ENCODE measurements at regions not wholly inside any gene's neighbourhood (a gene's known extent, or its start where the extent isn't known, plus 50 kb on each side); places are given as distances from the start of the nearest gene placed in this dataset.

GRCh38 chr15:96629511-96629910, 299.0 kb downstream of the NR2F2 start:
- TF ChIP-seq EZH2 (IDR thresholded peaks at IDR 0.05; ENCODE audit: low read length, missing control alignments) = no peak
- TF ChIP-seq, protein P1, sequence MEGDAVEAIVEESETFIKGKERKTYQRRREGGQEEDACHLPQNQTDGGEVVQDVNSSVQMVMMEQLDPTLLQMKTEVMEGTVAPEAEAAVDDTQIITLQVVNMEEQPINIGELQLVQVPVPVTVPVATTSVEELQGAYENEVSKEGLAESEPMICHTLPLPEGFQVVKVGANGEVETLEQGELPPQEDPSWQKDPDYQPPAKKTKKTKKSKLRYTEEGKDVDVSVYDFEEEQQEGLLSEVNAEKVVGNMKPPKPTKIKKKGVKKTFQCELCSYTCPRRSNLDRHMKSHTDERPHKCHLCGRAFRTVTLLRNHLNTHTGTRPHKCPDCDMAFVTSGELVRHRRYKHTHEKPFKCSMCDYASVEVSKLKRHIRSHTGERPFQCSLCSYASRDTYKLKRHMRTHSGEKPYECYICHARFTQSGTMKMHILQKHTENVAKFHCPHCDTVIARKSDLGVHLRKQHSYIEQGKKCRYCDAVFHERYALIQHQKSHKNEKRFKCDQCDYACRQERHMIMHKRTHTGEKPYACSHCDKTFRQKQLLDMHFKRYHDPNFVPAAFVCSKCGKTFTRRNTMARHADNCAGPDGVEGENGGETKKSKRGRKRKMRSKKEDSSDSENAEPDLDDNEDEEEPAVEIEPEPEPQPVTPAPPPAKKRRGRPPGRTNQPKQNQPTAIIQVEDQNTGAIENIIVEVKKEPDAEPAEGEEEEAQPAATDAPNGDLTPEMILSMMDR (conservative IDR thresholded peaks at IDR 0.05 in 1 of 2, IDR thresholded peaks at IDR 0.05 in 1 of 2; ENCODE audit: low read depth in 1 of 2, low read length in 2 of 2) = no peak
- peak in 1 of 2 donors; percentile 1 for DNase-seq (ENCODE audit: low read depth in 2 of 2)

DNA sequence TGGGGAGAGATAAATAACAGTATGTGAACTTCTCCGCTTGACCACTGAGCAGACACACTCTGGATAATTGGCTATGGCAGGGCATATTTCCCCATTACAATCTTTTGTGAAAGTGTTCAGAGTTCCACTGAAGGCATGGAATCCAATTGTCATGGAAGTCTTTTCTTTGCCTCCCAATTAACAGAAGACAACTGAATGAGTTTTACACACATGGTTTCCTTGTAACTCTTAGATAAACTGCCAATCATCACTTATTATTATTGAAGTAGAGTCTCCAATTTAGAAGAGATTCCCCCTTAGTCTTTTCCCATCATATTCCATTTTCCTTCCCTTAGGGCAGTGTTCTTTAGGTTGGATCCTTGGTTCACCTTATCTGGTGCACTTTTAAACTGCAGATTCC, 308.3 kb downstream of the NR2F2 start:
- Histone ChIP-seq H3K9ac (ENCODE audit: insufficient read depth, low read length) (no peak overlapping the region), H2AFZ (ENCODE audit: low read length) (no peak overlapping the region), H3K4me1 (ENCODE audit: control insufficient read depth, extremely low read depth, insufficient read depth, low read length) (no peaks in the 10 kb centered on the region), H3K27me3 (ENCODE audit: control insufficient read depth, insufficient read depth, low read length) (no peaks in the 10 kb centered on the region), H3K4me2 (ENCODE audit: extremely low read depth, insufficient read depth, low read length) (no peak overlapping the region), H3K79me2 (ENCODE audit: control insufficient read depth, insufficient read depth, low read length) (no peaks in the 10 kb centered on the region), H3K27ac (ENCODE audit: insufficient read depth, low read length) (no peak overlapping the region), H3K9me3 (ENCODE audit: control insufficient read depth, insufficient read depth, low read depth, low read length) (no peaks in the 10 kb centered on the region), H4K20me1 (ENCODE audit: control insufficient read depth, extremely low read depth, insufficient read depth, low read length) (no peaks in the 10 kb centered on the region), H3K4me3 (replicated peaks in 1 of 4; ENCODE audit: control extremely low read depth in 1 of 4, insufficient read depth in 1 of 4, low read depth in 3 of 4, low read length in 4 of 4) (no peak overlapping the region), H3K36me3 (ENCODE audit: control insufficient read depth, insufficient read depth, low read length) (no peaks in the 10 kb centered on the region)
- TF ChIP-seq, protein P1 (conservative IDR thresholded peaks at IDR 0.05 in 1 of 2, IDR thresholded peaks at IDR 0.05 in 1 of 2; ENCODE audit: low read depth in 1 of 2, low read length in 2 of 2) = no peak
- no peak for TF ChIP-seq EZH2 (IDR thresholded peaks at IDR 0.05; ENCODE audit: low read length, missing control alignments)
- DNase-seq (ENCODE audit: low read depth in 2 of 2) = no peak

More at GRCh38 chr15:96629511-96629910, 299.0 kb downstream of the NR2F2 start:
- Histone ChIP-seq H3K4me2 (ENCODE audit: extremely low read depth, insufficient read depth, low read length) (no peak overlapping the region), H3K79me2 (ENCODE audit: control insufficient read depth, insufficient read depth, low read length) (no peaks in the 10 kb centered on the region), H4K20me1 (ENCODE audit: control insufficient read depth, extremely low read depth, insufficient read depth, low read length) (no peaks in the 10 kb centered on the region), H3K4me3 (replicated peaks in 1 of 4; ENCODE audit: control extremely low read depth in 1 of 4, insufficient read depth in 1 of 4, low read depth in 3 of 4, low read length in 4 of 4) (no peak overlapping the region), H3K9ac (ENCODE audit: insufficient read depth, low read length) (no peak overlapping the region), H3K27ac (ENCODE audit: insufficient read depth, low read length) (no peak overlapping the region), H3K9me3 (ENCODE audit: control insufficient read depth, insufficient read depth, low read depth, low read length) (no peaks in the 10 kb centered on the region), H2AFZ (ENCODE audit: low read length) (no peak overlapping the region), H3K27me3 (ENCODE audit: control insufficient read depth, insufficient read depth, low read length) (no peaks in the 10 kb centered on the region), H3K4me1 (ENCODE audit: control insufficient read depth, extremely low read depth, insufficient read depth, low read length) (no peaks in the 10 kb centered on the region), H3K36me3 (ENCODE audit: control insufficient read depth, insufficient read depth, low read length) (no peaks in the 10 kb centered on the region)

- DNase-seq (ENCODE audit: low read depth in 2 of 2) = no peak
- no peaks in the 10 kb centered on the region for H3K36me3 ChIP-seq (ENCODE audit: control insufficient read depth, insufficient read depth, low read length)
- no peak overlapping the region for H3K9ac ChIP-seq (ENCODE audit: insufficient read depth, low read length)
- H2AFZ ChIP-seq (ENCODE audit: low read length) = no peak overlapping the region
- no peaks in the 10 kb centered on the region for H3K79me2 ChIP-seq (ENCODE audit: control insufficient read depth, insufficient read depth, low read length)
- H3K27me3 ChIP-seq (ENCODE audit: control insufficient read depth, insufficient read depth, low read length) = no peaks in the 10 kb centered on the region
- H4K20me1 ChIP-seq (ENCODE audit: control insufficient read depth, extremely low read depth, insufficient read depth, low read length) = no peaks in the 10 kb centered on the region
- H3K4me1 ChIP-seq (ENCODE audit: control insufficient read depth, extremely low read depth, insufficient read depth, low read length) = no peaks in the 10 kb centered on the region
- no peak overlapping the region for H3K4me2 ChIP-seq (ENCODE audit: extremely low read depth, insufficient read depth, low read length)
- TF ChIP-seq, protein P1 (conservative IDR thresholded peaks at IDR 0.05 in 1 of 2, IDR thresholded peaks at IDR 0.05 in 1 of 2; ENCODE audit: low read depth in 1 of 2, low read length in 2 of 2) = no peak
- no peak for TF ChIP-seq EZH2 (IDR thresholded peaks at IDR 0.05; ENCODE audit: low read length, missing control alignments)
- H3K27ac ChIP-seq (ENCODE audit: insufficient read depth, low read length) = no peak overlapping the region
- H3K9me3 ChIP-seq (ENCODE audit: control insufficient read depth, insufficient read depth, low read depth, low read length) = no peaks in the 10 kb centered on the region
- no peak overlapping the region for H3K4me3 ChIP-seq (replicated peaks in 1 of 4; ENCODE audit: control extremely low read depth in 1 of 4, insufficient read depth in 1 of 4, low read depth in 3 of 4, low read length in 4 of 4)
These were observed 315.3 kb downstream of the NR2F2 start for GRCh38 chr15:96645796-96646195.

Measured in fibroblast of lung (primary cell).